ACHN (cell line): ENCODE measurements at regions not wholly inside any gene's neighbourhood (a gene's known extent, or its start where the extent isn't known, plus 50 kb on each side); places are given as distances from the start of the nearest gene placed in this dataset.
"Not testable (repeated sequence)": the region's sequence is repeated elsewhere in the genome, so short reads cannot be mapped to it uniquely, and the experiment has no call there.

ENCODE experiments used
- DNase-seq: peaks from one replicate; pipeline ENCODE4 v3.0.0-alpha.2; 2015
- in situ Hi-C: cut with HindIII; loops from 2 replicates; pipeline ENCODE4 v1.10.0; 2017; ENCODE audit warnings: low sequenced_read_pairs, low pct_ligation_motif_present, low pct_unique_long_range_greater_than_20kb

- DNase-seq, in situ Hi-C loops: not testable (repeated sequence)
Observed at GRCh38 chr20:51123887-51124286, 101.0 kb upstream of the KCNG1 start.

DNA sequence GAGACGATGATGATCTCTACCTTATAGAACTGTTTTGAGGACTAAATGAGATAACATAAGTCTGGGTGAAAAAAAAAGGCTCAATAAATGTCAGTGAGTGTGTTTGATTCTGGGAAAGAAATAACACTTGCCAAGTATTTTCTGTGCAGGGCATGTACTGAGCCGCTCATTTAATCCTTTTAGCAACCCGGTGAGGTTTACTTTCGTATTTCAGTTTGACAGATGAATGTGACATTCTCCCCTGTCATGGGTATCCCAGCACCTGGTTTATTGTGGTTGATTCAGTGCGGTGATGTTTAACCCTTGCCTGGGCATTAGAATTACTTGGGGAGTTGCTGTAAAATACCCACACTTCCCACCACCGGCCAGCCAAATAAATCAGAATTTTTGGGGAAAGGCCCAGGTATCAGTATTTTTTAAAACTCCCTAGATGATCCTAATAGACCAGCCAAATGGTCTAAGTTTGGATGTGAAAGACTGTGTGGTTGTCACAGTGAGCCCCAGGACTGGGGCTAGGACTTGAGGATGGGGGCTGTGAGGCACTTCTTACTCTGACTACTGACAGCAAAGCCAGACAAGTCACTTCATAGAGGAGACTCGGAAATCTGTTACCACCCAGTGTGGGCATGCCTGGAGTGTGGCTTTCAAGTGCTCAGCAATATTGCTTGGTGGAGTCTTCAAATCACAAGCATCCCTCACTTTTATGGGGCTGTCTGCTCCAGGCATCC lies 100.2 kb upstream of the KCNG1 start:
- in situ Hi-C loops, result no loop called here
- no peak for DNase-seq

- DNase-seq, result no peak
- in situ Hi-C loops, result no loop called here
Observed at GRCh38 chr20:51121901-51122412, 99.0 kb upstream of the KCNG1 start.

- in situ Hi-C loops, result no loop called here
- no peak for DNase-seq
Observed at GRCh38 chr20:51121272-51121671, 98.4 kb upstream of the KCNG1 start.

DNA sequence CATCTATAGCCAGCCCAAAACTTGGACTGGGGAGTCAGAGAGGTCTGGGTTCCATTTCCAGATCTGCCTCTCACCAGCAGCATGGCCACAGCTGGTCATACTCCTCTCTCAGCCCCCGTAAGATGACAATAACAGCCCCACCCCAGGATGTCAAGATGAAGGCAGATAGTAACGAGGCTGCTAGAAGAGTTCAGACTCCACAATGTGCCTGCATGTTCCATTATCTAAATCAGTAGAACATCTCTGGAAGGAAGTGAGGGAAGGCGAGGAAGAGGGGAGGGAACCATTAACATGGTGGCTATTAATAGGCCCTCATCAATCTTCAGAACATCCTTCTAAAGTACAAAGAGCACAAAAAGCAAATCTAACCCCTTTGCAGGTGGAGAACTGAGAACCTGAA lies 98.0 kb upstream of the KCNG1 start:
- no peak for DNase-seq
- in situ Hi-C loops, result no loop called here

- in situ Hi-C loops, result no loop called here
- DNase-seq, result no peak
Observed at GRCh38 chr20:51120438-51120837, 97.5 kb upstream of the KCNG1 start.

DNA sequence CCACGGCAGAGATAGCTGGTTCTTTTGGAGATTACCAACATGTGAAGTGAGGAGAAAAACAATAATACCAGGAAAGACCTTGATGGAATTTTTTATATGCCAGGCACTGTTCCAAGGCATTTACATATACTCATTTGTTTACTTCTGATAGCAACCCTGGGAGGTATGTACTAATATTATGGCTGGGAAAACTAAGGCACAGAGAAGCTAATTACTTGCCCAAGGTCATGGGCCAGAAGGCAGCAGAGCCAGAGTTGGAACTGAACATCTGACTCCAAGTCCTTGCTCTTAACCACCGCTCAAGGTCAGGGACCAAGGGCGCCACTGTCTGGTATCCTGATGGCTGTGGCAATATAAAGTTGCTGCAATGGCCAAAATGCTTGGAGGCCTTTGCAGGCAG lies 97.0 kb upstream of the KCNG1 start:
- DNase-seq, result no peak
- in situ Hi-C loops, result no loop called here

- in situ Hi-C loops, result no loop called here
- no peak for DNase-seq
Observed at GRCh38 chr20:51118985-51119527, 96.1 kb upstream of the KCNG1 start.

- in situ Hi-C loops, result no loop called here
- no peak for DNase-seq
Observed at GRCh38 chr20:51118216-51118615, 95.3 kb upstream of the KCNG1 start.

- in situ Hi-C loops, result no loop called here
- DNase-seq, result no peak
Observed at GRCh38 chr20:51116765-51117686, 94.1 kb upstream of the KCNG1 start.

- in situ Hi-C loops, result no loop called here
- no peak for DNase-seq
Observed at GRCh38 chr20:51111290-51111689, 88.4 kb upstream of the KCNG1 start.

- in situ Hi-C loops, result no loop called here
- DNase-seq, result no peak
Observed at GRCh38 chr20:51108638-51109363, 85.9 kb upstream of the KCNG1 start.

DNA sequence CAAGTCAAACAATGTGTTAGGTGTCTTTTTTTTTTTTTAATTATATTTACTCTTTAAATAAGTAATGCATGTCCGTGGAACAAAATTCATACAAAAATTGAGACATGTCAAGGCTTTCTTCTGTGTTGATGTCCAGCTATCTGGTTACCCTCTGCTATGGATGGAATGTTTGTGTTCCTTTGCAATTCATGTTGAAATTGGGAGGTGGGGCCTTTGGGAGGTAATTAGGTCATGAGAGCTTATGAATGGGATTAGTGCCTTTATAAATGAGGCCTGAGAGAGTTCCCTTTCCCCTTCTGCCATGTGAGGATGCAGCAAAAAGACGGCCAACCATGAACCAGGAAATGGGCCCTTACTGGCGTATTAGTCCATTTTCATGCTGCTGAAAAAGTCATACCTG lies 83.1 kb upstream of the KCNG1 start:
- DNase-seq, result no peak
- in situ Hi-C loops, result no loop called here

DNA sequence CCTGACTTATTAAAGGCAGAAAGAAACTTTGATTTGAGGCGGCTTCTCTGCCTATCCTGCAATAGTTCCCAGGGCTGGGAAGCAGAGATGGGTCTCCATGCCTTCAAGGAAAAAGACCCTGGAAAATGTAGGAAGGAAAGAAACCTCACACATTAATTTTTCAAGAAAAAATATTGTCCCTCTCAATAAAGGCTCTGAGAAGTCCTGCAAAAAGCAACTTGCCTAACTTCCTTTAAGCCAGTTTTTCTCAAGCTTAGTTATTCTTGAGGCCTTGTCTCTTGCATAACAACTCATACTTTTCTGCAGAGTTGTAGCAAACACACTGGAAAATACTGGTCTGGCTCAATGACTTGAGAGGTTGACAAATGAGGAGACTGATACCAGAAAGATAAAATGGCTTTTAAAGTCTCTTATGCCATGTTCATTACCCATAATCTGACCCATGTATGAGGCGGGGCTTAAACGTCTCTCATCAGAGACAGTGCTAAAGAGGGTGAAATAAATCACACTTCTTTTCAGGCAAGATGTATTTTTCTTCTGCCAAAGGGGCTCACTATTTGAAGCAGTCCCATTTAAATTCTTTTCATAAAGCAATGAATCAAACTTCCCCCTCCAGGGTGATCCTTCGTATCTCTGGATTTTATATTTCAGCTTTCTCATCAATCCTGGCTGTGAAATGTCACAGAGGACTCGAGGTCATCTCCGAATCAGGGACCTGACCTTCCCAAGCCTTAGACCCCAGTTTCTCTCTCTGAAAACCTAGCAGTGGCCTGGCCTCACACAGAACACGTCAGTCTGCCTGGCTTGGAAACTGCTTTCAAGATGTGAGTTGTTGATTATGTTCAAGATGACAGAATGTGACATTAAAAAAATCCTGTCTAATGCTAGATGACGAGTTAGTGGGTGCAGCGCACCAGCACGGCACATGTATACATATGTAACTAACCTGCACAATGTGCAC lies 82.3 kb upstream of the KCNG1 start:
- no peak for DNase-seq
- in situ Hi-C loops, result no loop called here

DNA sequence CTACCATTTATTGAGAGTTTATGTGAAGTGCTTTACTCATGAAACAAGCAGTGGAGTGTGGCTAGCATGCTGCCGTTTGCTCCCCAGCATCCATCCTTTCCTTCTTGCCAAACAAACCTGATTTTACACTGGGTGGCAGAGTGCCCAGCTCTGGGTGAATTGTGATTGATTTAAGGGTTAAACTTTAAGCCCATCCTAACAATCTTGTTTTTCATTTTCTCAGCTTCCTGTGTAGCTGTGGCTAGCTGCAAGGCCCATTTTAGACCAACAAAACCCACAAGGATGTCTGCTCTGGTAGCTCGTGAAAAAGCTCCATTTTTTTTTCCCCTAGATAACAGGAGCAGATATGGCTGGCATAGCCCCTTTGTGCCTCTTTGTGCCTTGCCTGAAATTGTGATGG lies 77.7 kb upstream of the KCNG1 start:
- DNase-seq, result no peak
- in situ Hi-C loops, result no loop called here

DNA sequence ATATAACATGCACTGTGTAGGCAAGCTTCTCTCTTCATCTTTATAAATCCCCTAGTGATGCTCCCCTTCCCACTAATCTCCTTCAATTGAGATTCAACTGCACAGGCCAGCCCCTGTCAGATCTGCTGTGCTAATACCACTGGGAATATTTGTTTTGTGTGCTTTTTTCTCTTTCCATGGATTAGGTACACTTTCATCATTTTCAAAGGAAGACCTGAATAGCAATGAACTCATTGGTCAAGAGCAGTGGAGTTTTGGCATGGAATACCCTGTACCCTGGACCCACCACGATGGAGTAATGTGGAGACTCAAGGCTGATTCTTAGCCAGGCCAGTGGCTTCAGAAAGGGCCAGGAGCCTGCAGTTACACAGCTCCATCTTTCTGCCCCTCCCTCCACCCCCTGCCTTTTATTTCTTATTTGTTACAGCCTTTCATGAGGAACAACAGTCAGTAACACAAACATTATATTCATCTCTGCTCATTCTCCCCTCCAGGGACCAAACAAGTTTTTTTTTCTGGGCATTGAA lies 75.4 kb upstream of the KCNG1 start:
- no peak for DNase-seq
- in situ Hi-C loops, result no loop called here

DNA sequence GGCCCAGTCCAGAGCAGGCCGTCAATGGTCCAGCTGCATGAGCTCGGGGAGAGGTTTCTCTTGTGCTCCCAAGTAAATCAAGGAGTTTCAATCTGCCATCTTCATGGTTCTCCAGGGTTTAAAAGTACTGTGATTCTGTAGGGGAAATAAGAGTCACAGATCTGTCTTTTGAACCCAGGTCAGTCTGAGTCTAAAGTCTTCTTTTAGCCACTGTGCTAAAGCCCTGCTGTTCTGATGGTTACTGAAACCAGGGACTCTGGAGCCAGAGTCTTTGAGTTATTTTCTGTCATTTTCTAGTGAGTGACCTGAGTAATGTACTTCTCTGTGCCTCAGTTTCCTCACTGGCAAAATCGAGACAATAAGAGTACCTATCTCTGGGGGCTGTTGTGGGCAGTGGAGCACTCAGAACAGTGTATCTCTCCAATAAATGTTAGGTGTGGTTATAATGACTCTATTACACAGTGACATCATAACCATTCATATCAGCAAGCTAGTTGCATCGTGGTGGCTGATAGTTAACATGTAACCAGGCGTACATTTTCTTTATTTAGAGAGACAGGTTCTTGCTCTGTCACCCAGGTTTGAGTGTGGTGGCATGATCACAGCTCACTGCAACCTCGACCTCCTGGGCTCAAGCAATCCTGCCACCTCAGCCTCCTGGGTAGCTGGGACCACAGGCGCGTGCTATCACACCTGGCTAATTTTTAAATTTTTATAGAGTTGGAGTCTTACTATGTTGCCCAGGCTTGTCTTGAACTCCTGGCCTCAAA lies 74.6 kb upstream of the KCNG1 start:
- no peak for DNase-seq
- in situ Hi-C loops, result no loop called here
